Gastroesophageal sphincter (tissue), 3 donors: ENCODE measurements at regions not wholly inside any gene's neighbourhood (a gene's known extent, or its start where the extent isn't known, plus 50 kb on each side); places are given as distances from the start of the nearest gene placed in this dataset.

ENCODE experiments used
- CTCF ChIP-seq, 4 experiments: fragments of 200-600 bp in 2 of 4; fragments of 450-650 bp in 2 of 4; sonication (generic) in 1 of 4; IDR thresholded peaks; one replicate each; pipeline ENCODE4 v1.5.1; 2017 to 2019; ENCODE audit warnings: antibody characterized with exemption in 4 of 4, mild to moderate bottlenecking in 2 of 4, moderate library complexity in 2 of 4
- POLR2A ChIP-seq, 2 donors: fragments of 450-650 bp; IDR thresholded peaks; one replicate each; pipeline ENCODE4 v1.6.1; 2017; ENCODE audit warnings: antibody characterized with exemption in 2 of 2, mild to moderate bottlenecking in 2 of 2, moderate library complexity in 1 of 2
- POLR2AphosphoS5 ChIP-seq: sonication (generic); formaldehyde crosslinking; IDR thresholded peaks from one replicate; pipeline ENCODE4 v1.6.1; 2017; ENCODE audit warnings: antibody characterized with exemption

GRCh38 chr17:52823155-52823554, 664.6 kb upstream of the CA10 start:
- TF ChIP-seq CTCF (IDR thresholded peaks at IDR 0.05) (no peak), POLR2A (IDR thresholded peaks at IDR 0.05) (no peak), POLR2AphosphoS5 (no peak)
